Cardiac muscle cell (in vitro differentiated cells and primary cell): ENCODE measurements at regions not wholly inside any gene's neighbourhood (a gene's known extent, or its start where the extent isn't known, plus 50 kb on each side); places are given as distances from the start of the nearest gene placed in this dataset.
A peak's percentile ranks its signal among the peaks of the same experiment; 100 is the strongest.

Experiments
- DNase-seq, 2 donors: peaks; one replicate each; pipeline versions ENCODE4 v3.0.0 to v3.0.0-alpha.2; 2010 to 2017; ENCODE audit warnings: low read depth in 1 of 2, low spot score in 1 of 2
- H3K27ac ChIP-seq: fragments of 200-600 bp; sonication (generic); 2 replicates; pipeline ENCODE4 v1.5.1; 2016
- H3K27me3 ChIP-seq: fragments of 200-600 bp; sonication (generic); 2 replicates; pipeline ENCODE4 v1.6.0; 2016; ENCODE audit warnings: control low read depth
- H3K36me3 ChIP-seq: fragments of 200-600 bp; sonication (generic); 2 replicates; pipeline ENCODE4 v1.5.1; 2016; ENCODE audit warnings: control low read depth
- H3K4me1 ChIP-seq: fragments of 200-600 bp; sonication (generic); 2 replicates; pipeline ENCODE4 v1.8.1; 2017; ENCODE audit warnings: low read depth, mild to moderate bottlenecking, mixed run types
- H3K4me3 ChIP-seq: fragments of 200-600 bp; sonication (generic); 2 replicates; pipeline ENCODE4 v1.5.1; 2016; ENCODE audit warnings: mild to moderate bottlenecking
- H3K9me3 ChIP-seq: fragments of 200-600 bp; sonication (generic); 2 replicates; pipeline ENCODE4 v1.5.1; 2017; ENCODE audit warnings: low read depth, mild to moderate bottlenecking, control low read depth
- CTCF ChIP-seq: IDR thresholded peaks from 2 replicates; pipeline ENCODE4 v1.5.1; 2012; ENCODE audit warnings: low read depth, mild to moderate bottlenecking, low read length

- Histone ChIP-seq H3K27me3 (no peaks in the 10 kb centered on the region), H3K36me3 (no peaks in the 10 kb centered on the region), H3K27ac (no peak overlapping the region), H3K4me1 (peaks cover 9% of the 10 kb centered on the region), H3K4me3 (no peak overlapping the region), H3K9me3 (no peaks in the 10 kb centered on the region)
- no peak for DNase-seq
- TF ChIP-seq CTCF, result no peak
These were observed 149.5 kb upstream of the EEA1 start for GRCh38 chr12:93078577-93078976.

- no peak for DNase-seq
- Histone ChIP-seq H3K27me3 (no peaks in the 10 kb centered on the region), H3K27ac (no peak overlapping the region), H3K4me3 (no peak overlapping the region), H3K36me3 (no peaks in the 10 kb centered on the region), H3K9me3 (no peaks in the 10 kb centered on the region), H3K4me1 (peaks cover 9% of the 10 kb centered on the region)
- no peak for TF ChIP-seq CTCF
These were observed 150.2 kb upstream of the EEA1 start for GRCh38 chr12:93079271-93079670.

GRCh38 chr12:93079976-93080375, 150.9 kb upstream of the EEA1 start:
- DNase-seq, result no peak
- no peaks in the 10 kb centered on the region for H3K36me3 ChIP-seq
- no peak overlapping the region for H3K4me3 ChIP-seq
- peaks cover 9% of the 10 kb centered on the region for H3K4me1 ChIP-seq
- no peaks in the 10 kb centered on the region for H3K27me3 ChIP-seq
- H3K27ac ChIP-seq, result no peak overlapping the region
- no peaks in the 10 kb centered on the region for H3K9me3 ChIP-seq
- TF ChIP-seq CTCF, result no peak

GRCh38 chr12:93080452-93080851, 151.4 kb upstream of the EEA1 start:
- no peak for DNase-seq

GRCh38 chr12:93080994-93081809, 152.1 kb upstream of the EEA1 start:
- peaks cover 9% of the 10 kb centered on the region for H3K4me1 ChIP-seq
- H3K9me3 ChIP-seq, result no peaks in the 10 kb centered on the region
- no peaks in the 10 kb centered on the region for H3K27me3 ChIP-seq
- no peak for TF ChIP-seq CTCF
- H3K4me3 ChIP-seq, result no peak overlapping the region
- H3K27ac ChIP-seq, result peak overlapping the region; percentile 24
- peak in 1 of 2 donors; percentile 74 for DNase-seq
- H3K36me3 ChIP-seq, result no peaks in the 10 kb centered on the region

More at GRCh38 chr12:93080452-93080851, 151.4 kb upstream of the EEA1 start:
- Histone ChIP-seq H3K36me3 (no peaks in the 10 kb centered on the region), H3K9me3 (no peaks in the 10 kb centered on the region), H3K4me1 (peaks cover 9% of the 10 kb centered on the region), H3K27ac (peak overlapping the region; percentile 24), H3K4me3 (no peak overlapping the region), H3K27me3 (no peaks in the 10 kb centered on the region)
- TF ChIP-seq CTCF, result no peak
